AG09309 (cell line): ENCODE measurements at regions not wholly inside any gene's neighbourhood (a gene's known extent, or its start where the extent isn't known, plus 50 kb on each side); places are given as distances from the start of the nearest gene placed in this dataset.
"Not testable (repeated sequence)": the region's sequence is repeated elsewhere in the genome, so short reads cannot be mapped to it uniquely, and the experiment has no call there.

Experiments used
- DNase-seq: peaks from one replicate; pipeline ENCODE4 v3.0.0-alpha.2; 2010; ENCODE audit warnings: low read depth
- H3K4me3 ChIP-seq: 2 replicates; pipeline ENCODE4 v1.5.1; 2011; ENCODE audit warnings: mild to moderate bottlenecking, low read depth, low read length, moderate library complexity; ENCODE audit not compliant: control insufficient read depth
- CTCF ChIP-seq: IDR thresholded peaks from 2 replicates; pipeline ENCODE4 v1.5.1; 2011; ENCODE audit warnings: mild to moderate bottlenecking, low read depth, low read length, inconsistent platforms; ENCODE audit not compliant: insufficient read depth, control insufficient read depth; ENCODE audit errors: missing control alignments

- peak; percentile 24 for DNase-seq
- TF ChIP-seq CTCF: peak; percentile 83
- H3K4me3 ChIP-seq: no peak overlapping the region
These were observed 72.7 kb upstream of the AK4 start for GRCh38 chr1:65075123-65075976.

- H3K4me3 ChIP-seq: no peak overlapping the region
- no peak for DNase-seq
- TF ChIP-seq CTCF: no peak
These were observed 70.6 kb upstream of the AK4 start for GRCh38 chr1:65077369-65077768.

GRCh38 chr1:65079941-65080340 is 68.1 kb upstream of the AK4 start:
- DNase-seq: no peak
- no peak overlapping the region for H3K4me3 ChIP-seq
- no peak for TF ChIP-seq CTCF

- TF ChIP-seq CTCF: no peak
- DNase-seq: no peak
- H3K4me3 ChIP-seq: no peak overlapping the region
These were observed 65.5 kb upstream of the AK4 start for GRCh38 chr1:65082346-65083040.

- TF ChIP-seq CTCF: no peak
- DNase-seq: no peak
- H3K4me3 ChIP-seq: no peak overlapping the region
These were observed 64.6 kb upstream of the AK4 start for GRCh38 chr1:65083263-65083896.

- DNase-seq: no peak
- TF ChIP-seq CTCF: no peak
- H3K4me3 ChIP-seq: no peak overlapping the region
These were observed 63.9 kb upstream of the AK4 start for GRCh38 chr1:65084066-65084465.

GRCh38 chr1:65087519-65087918 is 60.5 kb upstream of the AK4 start:
- not testable (repeated sequence) for DNase-seq, H3K4me3 ChIP-seq
